Astrocyte (in vitro differentiated cells and primary cell): ENCODE measurements at regions not wholly inside any gene's neighbourhood (a gene's known extent, or its start where the extent isn't known, plus 50 kb on each side); places are given as distances from the start of the nearest gene placed in this dataset.

Source experiments
- DNase-seq: peaks from one replicate; pipeline ENCODE4 v3.0.0-alpha.2; 2010; ENCODE audit warnings: low read depth
- FAIRE-seq: peaks from 2 replicates; lab custom pipeline; 2011; peaks lifted over from hg19 to GRCh38; lab: Jason Lieb, UNC
- H2AFZ ChIP-seq: 2 replicates; pipeline ENCODE4 v1.6.0; 2012; ENCODE audit warnings: low read depth, low read length, inconsistent platforms
- H3K27ac ChIP-seq: 2 replicates; pipeline ENCODE4 v1.5.1; 2011; ENCODE audit warnings: low read depth, low read length, inconsistent platforms
- H3K27me3 ChIP-seq: 2 replicates; pipeline ENCODE4 v1.6.0; 2011; ENCODE audit warnings: low read length, inconsistent platforms; ENCODE audit not compliant: insufficient read depth
- H3K36me3 ChIP-seq: 2 replicates; pipeline ENCODE4 v1.5.1; 2011; ENCODE audit warnings: low read length, inconsistent platforms; ENCODE audit not compliant: insufficient read depth
- H3K4me1 ChIP-seq: 2 replicates; pipeline ENCODE4 v1.5.1; 2011; ENCODE audit warnings: low read length, inconsistent platforms; ENCODE audit not compliant: insufficient read depth
- H3K4me2 ChIP-seq: 2 replicates; pipeline ENCODE4 v1.6.0; 2012; ENCODE audit warnings: low read length, inconsistent platforms
- H3K4me3 ChIP-seq: 2 replicates; pipeline ENCODE4 v1.5.1; 2011; ENCODE audit warnings: low read depth, mild to moderate bottlenecking, low read length, inconsistent platforms; ENCODE audit not compliant: insufficient read depth
- H3K79me2 ChIP-seq: 2 replicates; pipeline ENCODE4 v1.6.0; 2012; ENCODE audit warnings: mild to moderate bottlenecking, low read length, inconsistent platforms; ENCODE audit not compliant: insufficient read depth
- H3K9ac ChIP-seq: 2 replicates; pipeline ENCODE4 v1.6.0; 2012; ENCODE audit warnings: mild to moderate bottlenecking, low read length, inconsistent platforms
- H3K9me3 ChIP-seq: 2 replicates; pipeline ENCODE4 v1.5.1; 2012; ENCODE audit warnings: low read depth, mild to moderate bottlenecking, low read length, inconsistent platforms; ENCODE audit not compliant: insufficient read depth
- H4K20me1 ChIP-seq: 2 replicates; pipeline ENCODE4 v1.6.0; 2012; ENCODE audit warnings: low read length, inconsistent platforms; ENCODE audit not compliant: insufficient read depth
- H3K27ac Mint-ChIP-seq: one replicate; pipeline ENCODE4 v1.8.0; 2021; ENCODE audit warnings: mild to moderate bottlenecking, mixed read lengths; ENCODE audit not compliant: unreplicated experiment
- H3K27me3 Mint-ChIP-seq: one replicate; pipeline ENCODE4 v1.8.0; 2021; ENCODE audit warnings: low read depth, mixed read lengths; ENCODE audit not compliant: unreplicated experiment
- H3K36me3 Mint-ChIP-seq: one replicate; pipeline ENCODE4 v1.8.0; 2021; ENCODE audit warnings: low read depth, mixed read lengths; ENCODE audit not compliant: unreplicated experiment
- H3K4me1 Mint-ChIP-seq: one replicate; pipeline ENCODE4 v1.8.0; 2021; ENCODE audit warnings: low read depth, mixed read lengths; ENCODE audit not compliant: unreplicated experiment
- H3K4me3 Mint-ChIP-seq: one replicate; pipeline ENCODE4 v1.8.0; 2021; ENCODE audit warnings: mild to moderate bottlenecking, moderate library complexity, mixed read lengths; ENCODE audit not compliant: unreplicated experiment
- H3K9me3 Mint-ChIP-seq: one replicate; pipeline ENCODE4 v1.8.0; 2021; ENCODE audit warnings: mild to moderate bottlenecking, mixed read lengths; ENCODE audit not compliant: unreplicated experiment
- CTCF ChIP-seq: IDR thresholded peaks from 2 replicates; pipeline ENCODE4 v1.5.1; 2011; ENCODE audit warnings: low read depth, mild to moderate bottlenecking, inconsistent platforms, low read length, moderate library complexity; ENCODE audit not compliant: insufficient read depth
- EZH2 ChIP-seq: IDR thresholded peaks from 2 replicates; pipeline ENCODE4 v1.6.1; 2012; ENCODE audit warnings: mild to moderate bottlenecking, low read length, inconsistent platforms; ENCODE audit not compliant: insufficient read depth

GRCh38 chr11:93049740-93050139, 80.3 kb downstream of the MTNR1B start:
- TF ChIP-seq EZH2 (no peak), CTCF (no peak)

GRCh38 chr11:93051186-93051585, 81.7 kb downstream of the MTNR1B start:
- H3K4me3 ChIP-seq = no peak overlapping the region
- H3K27me3 ChIP-seq = no peaks in the 10 kb centered on the region
- no peaks in the 10 kb centered on the region for H3K79me2 ChIP-seq
- Mint-ChIP-seq H3K27me3 (no peaks in the 10 kb centered on the region), H3K4me3 (no peak overlapping the region), H3K36me3 (no peaks in the 10 kb centered on the region), H3K27ac (no peak overlapping the region), H3K4me1 (peaks cover 20% of the 10 kb centered on the region), H3K9me3 (peaks cover 5% of the 10 kb centered on the region)
- H4K20me1 ChIP-seq = no peaks in the 10 kb centered on the region
- H2AFZ ChIP-seq = no peak overlapping the region
- no peaks in the 10 kb centered on the region for H3K9me3 ChIP-seq
- no peaks in the 10 kb centered on the region for H3K36me3 ChIP-seq
- H3K4me1 ChIP-seq = peaks cover 6% of the 10 kb centered on the region
- peak; percentile 35 for DNase-seq
- no peak overlapping the region for H3K9ac ChIP-seq
- TF ChIP-seq CTCF = no peak
- no peak for TF ChIP-seq EZH2
- no peak overlapping the region for H3K4me2 ChIP-seq
- no peak overlapping the region for H3K27ac ChIP-seq
- no peak for FAIRE-seq

More at GRCh38 chr11:93049740-93050139, 80.3 kb downstream of the MTNR1B start:
- no peaks in the 10 kb centered on the region for H3K27me3 ChIP-seq
- Mint-ChIP-seq H3K4me3 (no peak overlapping the region), H3K9me3 (peaks cover 4% of the 10 kb centered on the region), H3K27me3 (no peaks in the 10 kb centered on the region), H3K36me3 (no peaks in the 10 kb centered on the region), H3K4me1 (peaks cover 16% of the 10 kb centered on the region), H3K27ac (no peak overlapping the region)
- no peaks in the 10 kb centered on the region for H3K36me3 ChIP-seq
- peaks cover 6% of the 10 kb centered on the region for H3K4me1 ChIP-seq
- H3K9me3 ChIP-seq = no peaks in the 10 kb centered on the region
- H3K27ac ChIP-seq = no peak overlapping the region
- no peak for FAIRE-seq
- H2AFZ ChIP-seq = no peak overlapping the region
- no peak overlapping the region for H3K4me3 ChIP-seq
- DNase-seq = no peak
- H3K79me2 ChIP-seq = no peaks in the 10 kb centered on the region
- H3K9ac ChIP-seq = no peak overlapping the region
- no peak overlapping the region for H3K4me2 ChIP-seq
- no peaks in the 10 kb centered on the region for H4K20me1 ChIP-seq

- H2AFZ ChIP-seq = no peak overlapping the region
- no peak overlapping the region for H3K4me3 ChIP-seq
- H3K27ac ChIP-seq = no peak overlapping the region
- no peaks in the 10 kb centered on the region for H4K20me1 ChIP-seq
- DNase-seq = no peak
- no peaks in the 10 kb centered on the region for H3K36me3 Mint-ChIP-seq
- H3K4me2 ChIP-seq = no peak overlapping the region
- H3K27me3 Mint-ChIP-seq = no peaks in the 10 kb centered on the region
- peaks cover 2% of the 10 kb centered on the region for H3K9me3 Mint-ChIP-seq
- no peaks in the 10 kb centered on the region for H3K9me3 ChIP-seq
- H3K4me3 Mint-ChIP-seq = no peak overlapping the region
- H3K79me2 ChIP-seq = no peaks in the 10 kb centered on the region
- FAIRE-seq = no peak
- peaks cover 27% of the 10 kb centered on the region for H3K4me1 Mint-ChIP-seq
- H3K27ac Mint-ChIP-seq = peak overlapping the region; percentile 94
- no peaks in the 10 kb centered on the region for H3K27me3 ChIP-seq
- H3K4me1 ChIP-seq = peaks cover 7% of the 10 kb centered on the region
- H3K9ac ChIP-seq = no peak overlapping the region
- no peaks in the 10 kb centered on the region for H3K36me3 ChIP-seq
- TF ChIP-seq EZH2 (no peak), CTCF (no peak)
Observed at GRCh38 chr11:93053864-93054263, 84.4 kb downstream of the MTNR1B start.
